ENCODE measurements at regions not wholly inside any gene's neighbourhood (a gene's known extent, or its start where the extent isn't known, plus 50 kb on each side); places are given as distances from the start of the nearest gene placed in this dataset.

- no peak for DNase-seq
- Histone ChIP-seq H3F3A (ENCODE audit: low read length, unreplicated experiment) (no peaks in the 10 kb centered on the region), H3K4me3 (ENCODE audit: low read length) (no peak overlapping the region), H3K36me3 (ENCODE audit: low read depth, low read length) (no peaks in the 10 kb centered on the region), H2AFZ (ENCODE audit: low read length) (no peak overlapping the region), H4K20me1 (ENCODE audit: low read length) (no peaks in the 10 kb centered on the region), H3K27me3 (ENCODE audit: low read length) (no peaks in the 10 kb centered on the region), H3K4me1 (ENCODE audit: insufficient read depth, low read length) (no peaks in the 10 kb centered on the region), H3K79me2 (ENCODE audit: low read length) (no peaks in the 10 kb centered on the region), H3K9me2 (replicated peaks; ENCODE audit: low read length) (no peaks in the 10 kb centered on the region), H3K9ac (ENCODE audit: low read length) (no peak overlapping the region), H3K4me2 (ENCODE audit: low read length) (no peak overlapping the region), H3K9me3 (ENCODE audit: low read length) (no peaks in the 10 kb centered on the region), H3K27ac (ENCODE audit: low read length) (no peak overlapping the region)
- ChIA-PET CTCF (no interaction called here), POLR2A (ENCODE audit: unreplicated experiment) (no interaction called here)
- BruUV-seq (replicated peaks): no TSS peak
- ATAC-seq: no peak
- TF ChIP-seq, protein P1, sequence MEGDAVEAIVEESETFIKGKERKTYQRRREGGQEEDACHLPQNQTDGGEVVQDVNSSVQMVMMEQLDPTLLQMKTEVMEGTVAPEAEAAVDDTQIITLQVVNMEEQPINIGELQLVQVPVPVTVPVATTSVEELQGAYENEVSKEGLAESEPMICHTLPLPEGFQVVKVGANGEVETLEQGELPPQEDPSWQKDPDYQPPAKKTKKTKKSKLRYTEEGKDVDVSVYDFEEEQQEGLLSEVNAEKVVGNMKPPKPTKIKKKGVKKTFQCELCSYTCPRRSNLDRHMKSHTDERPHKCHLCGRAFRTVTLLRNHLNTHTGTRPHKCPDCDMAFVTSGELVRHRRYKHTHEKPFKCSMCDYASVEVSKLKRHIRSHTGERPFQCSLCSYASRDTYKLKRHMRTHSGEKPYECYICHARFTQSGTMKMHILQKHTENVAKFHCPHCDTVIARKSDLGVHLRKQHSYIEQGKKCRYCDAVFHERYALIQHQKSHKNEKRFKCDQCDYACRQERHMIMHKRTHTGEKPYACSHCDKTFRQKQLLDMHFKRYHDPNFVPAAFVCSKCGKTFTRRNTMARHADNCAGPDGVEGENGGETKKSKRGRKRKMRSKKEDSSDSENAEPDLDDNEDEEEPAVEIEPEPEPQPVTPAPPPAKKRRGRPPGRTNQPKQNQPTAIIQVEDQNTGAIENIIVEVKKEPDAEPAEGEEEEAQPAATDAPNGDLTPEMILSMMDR (conservative IDR thresholded peaks at IDR 0.05; ENCODE audit: low read depth, low read length): no peak
- TF ChIP-seq EZH2 (IDR thresholded peaks at IDR 0.05; ENCODE audit: low read length, unreplicated experiment): no peak
- no peak for TF ChIP-seq EZH2phosphoT487 (IDR thresholded peaks at IDR 0.05; ENCODE audit: borderline replicate concordance, low read length)
- intact Hi-C loops (cut with micrococcal nuclease): no loop called here
Observed at GRCh38 chr9:82581935-82582334, 481.0 kb downstream of the RASEF start.

- no peaks in the 10 kb centered on the region for H3K36me3 ChIP-seq (ENCODE audit: low read depth, low read length)
- no peaks in the 10 kb centered on the region for H4K20me1 ChIP-seq (ENCODE audit: low read length)
- no peak overlapping the region for H3K4me2 ChIP-seq (ENCODE audit: low read length)
- intact Hi-C loops (cut with micrococcal nuclease): no loop called here
- no peaks in the 10 kb centered on the region for H3K4me1 ChIP-seq (ENCODE audit: insufficient read depth, low read length)
- H3K9me2 ChIP-seq (replicated peaks; ENCODE audit: low read length): no peaks in the 10 kb centered on the region
- no peak overlapping the region for H3K9ac ChIP-seq (ENCODE audit: low read length)
- TF ChIP-seq EZH2 (IDR thresholded peaks at IDR 0.05; ENCODE audit: low read length, unreplicated experiment) (no peak), EZH2phosphoT487 (IDR thresholded peaks at IDR 0.05; ENCODE audit: borderline replicate concordance, low read length) (no peak)
- TF ChIP-seq, protein P1 (conservative IDR thresholded peaks at IDR 0.05; ENCODE audit: low read depth, low read length): no peak
- no peak overlapping the region for H3K27ac ChIP-seq (ENCODE audit: low read length)
- no peaks in the 10 kb centered on the region for H3K27me3 ChIP-seq (ENCODE audit: low read length)
- BruUV-seq (replicated peaks): no TSS peak
- no peaks in the 10 kb centered on the region for H3K79me2 ChIP-seq (ENCODE audit: low read length)
- H3F3A ChIP-seq (ENCODE audit: low read length, unreplicated experiment): no peaks in the 10 kb centered on the region
- no peaks in the 10 kb centered on the region for H3K9me3 ChIP-seq (ENCODE audit: low read length)
- no peak overlapping the region for H2AFZ ChIP-seq (ENCODE audit: low read length)
- no peak for DNase-seq
- CTCF ChIA-PET: no interaction called here
- H3K4me3 ChIP-seq (ENCODE audit: low read length): no peak overlapping the region
- no peak for ATAC-seq
- POLR2A ChIA-PET (ENCODE audit: unreplicated experiment): no interaction called here
Observed at GRCh38 chr9:82582693-82583092, 480.2 kb downstream of the RASEF start.

DNA sequence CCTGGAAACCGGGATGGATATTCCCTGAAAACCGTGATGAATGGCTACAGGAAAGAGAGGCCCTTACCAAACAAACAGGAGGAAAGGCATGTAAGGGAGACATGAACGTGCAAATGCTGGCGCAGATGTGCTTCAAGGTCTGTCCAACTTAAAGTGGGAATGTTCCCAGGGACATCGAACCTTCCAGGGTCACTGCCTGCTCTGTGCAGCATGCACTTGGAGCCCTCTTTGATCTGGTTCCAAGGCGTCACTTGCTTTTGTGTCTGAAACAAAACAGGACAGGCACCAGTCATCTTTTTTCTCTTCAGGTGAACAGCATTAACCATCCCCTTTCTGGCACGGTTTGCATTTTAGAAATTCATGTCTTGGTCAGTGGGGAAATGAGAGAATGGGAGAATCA lies 479.4 kb downstream of the RASEF start:
- ChIA-PET POLR2A (ENCODE audit: unreplicated experiment) (no interaction called here), CTCF (no interaction called here)
- Histone ChIP-seq H3K79me2 (ENCODE audit: low read length) (no peaks in the 10 kb centered on the region), H3K27ac (ENCODE audit: low read length) (no peak overlapping the region), H3K4me2 (ENCODE audit: low read length) (no peak overlapping the region), H3F3A (ENCODE audit: low read length, unreplicated experiment) (no peaks in the 10 kb centered on the region), H3K4me3 (ENCODE audit: low read length) (no peak overlapping the region), H3K9me3 (ENCODE audit: low read length) (no peaks in the 10 kb centered on the region), H2AFZ (ENCODE audit: low read length) (no peak overlapping the region), H3K27me3 (ENCODE audit: low read length) (no peaks in the 10 kb centered on the region), H3K36me3 (ENCODE audit: low read depth, low read length) (no peaks in the 10 kb centered on the region), H3K9ac (ENCODE audit: low read length) (no peak overlapping the region), H3K4me1 (ENCODE audit: insufficient read depth, low read length) (no peaks in the 10 kb centered on the region), H3K9me2 (replicated peaks; ENCODE audit: low read length) (no peaks in the 10 kb centered on the region), H4K20me1 (ENCODE audit: low read length) (no peaks in the 10 kb centered on the region)
- intact Hi-C loops (cut with micrococcal nuclease): no loop called here
- no peak for ATAC-seq
- no TSS peak for BruUV-seq (replicated peaks)
- TF ChIP-seq, protein P1 (conservative IDR thresholded peaks at IDR 0.05; ENCODE audit: low read depth, low read length): no peak
- TF ChIP-seq EZH2 (IDR thresholded peaks at IDR 0.05; ENCODE audit: low read length, unreplicated experiment): no peak
- no peak for TF ChIP-seq EZH2phosphoT487 (IDR thresholded peaks at IDR 0.05; ENCODE audit: borderline replicate concordance, low read length)
- DNase-seq: no peak

Measured in PC-3 (cell line).